Neural cell (in vitro differentiated cells): ENCODE measurements at regions not wholly inside any gene's neighbourhood (a gene's known extent, or its start where the extent isn't known, plus 50 kb on each side); places are given as distances from the start of the nearest gene placed in this dataset.

Source experiments
- H2AFZ ChIP-seq: fragments of 200-600, 300-800 bp; sonication (generic), shearing (Covaris generic); 2 replicates; pipeline ENCODE4 v1.6.0; 2014; ENCODE audit warnings: low read depth, mild to moderate bottlenecking, antibody characterized with exemption, low read length, moderate library complexity
- H3F3A ChIP-seq: fragments of 200-600 bp; shearing (Covaris generic); 2 replicates; pipeline ENCODE4 v1.6.1; 2016; ENCODE audit warnings: mild to moderate bottlenecking, moderate library complexity, mixed read lengths, antibody characterized with exemption, low read length; ENCODE audit not compliant: insufficient read depth, poor library complexity, severe bottlenecking
- H3K27ac ChIP-seq: fragments of 200-600, 300-800 bp; sonication (generic), shearing (Covaris generic); 2 replicates; pipeline ENCODE4 v1.5.1; 2014; ENCODE audit warnings: mild to moderate bottlenecking, low read length, moderate library complexity
- H3K27me3 ChIP-seq: fragments of 300-800, 200-600 bp; sonication (generic), shearing (Covaris generic); 2 replicates; pipeline ENCODE4 v1.6.0; 2014; ENCODE audit warnings: mild to moderate bottlenecking, low read depth, low read length, moderate library complexity; ENCODE audit not compliant: insufficient read depth
- H3K36me3 ChIP-seq: fragments of 300-800, 200-600 bp; sonication (generic), shearing (Covaris generic); 2 replicates; pipeline ENCODE4 v1.5.1; 2014; ENCODE audit warnings: mild to moderate bottlenecking, antibody characterized with exemption, low read length, moderate library complexity; ENCODE audit not compliant: insufficient read depth
- H3K4me2 ChIP-seq: fragments of 300-800, 200-600 bp; sonication (generic), shearing (Covaris generic); 2 replicates; pipeline ENCODE4 v1.6.0; 2014; ENCODE audit warnings: mild to moderate bottlenecking, low read length
- H3K4me3 ChIP-seq: fragments of 300-800, 200-600 bp; sonication (generic), shearing (Covaris generic); 2 replicates; pipeline ENCODE4 v1.5.1; 2014; ENCODE audit warnings: mild to moderate bottlenecking, low read length, moderate library complexity
- H3K79me2 ChIP-seq: fragments of 200-600 bp; shearing (Covaris generic); replicated peaks from 2 replicates; pipeline ENCODE4 v1.6.0; 2014; ENCODE audit warnings: mild to moderate bottlenecking, low read length, moderate library complexity; ENCODE audit not compliant: insufficient read depth
- H3K9ac ChIP-seq: fragments of 300-800, 200-600 bp; sonication (generic), shearing (Covaris generic); 2 replicates; pipeline ENCODE4 v1.6.1; 2016; ENCODE audit warnings: mild to moderate bottlenecking, low read length, mixed read lengths
- H3K9me2 ChIP-seq: fragments of 200-600 bp; shearing (Covaris generic); 2 replicates; pipeline ENCODE4 v1.6.1; 2016; ENCODE audit warnings: mild to moderate bottlenecking, low read length, mixed read lengths; ENCODE audit not compliant: insufficient read depth
- H3K9me3 ChIP-seq: fragments of 200-600, 300-800 bp; sonication (generic), shearing (Covaris generic); 2 replicates; pipeline ENCODE4 v1.6.1; 2016; ENCODE audit warnings: mild to moderate bottlenecking, mixed run types, low read length, moderate library complexity, mixed read lengths
- H4K20me1 ChIP-seq: fragments of 200-600 bp; shearing (Covaris generic); 2 replicates; pipeline ENCODE4 v1.6.1; 2016; ENCODE audit warnings: mild to moderate bottlenecking, mixed run types; ENCODE audit not compliant: insufficient read depth
- EP300 ChIP-seq: fragments of 450-650 bp; conservative IDR thresholded peaks from 2 replicates; pipeline ENCODE4 v1.6.1; 2014; ENCODE audit warnings: antibody characterized with exemption, mild to moderate bottlenecking, moderate library complexity; ENCODE audit not compliant: poor library complexity, severe bottlenecking
- EZH2 ChIP-seq: fragments of 200-600, 300-800 bp; shearing (Covaris generic), sonication (generic); IDR thresholded peaks from 2 replicates; pipeline ENCODE4 v1.6.1; 2014; ENCODE audit warnings: antibody characterized with exemption, low read length, borderline replicate concordance, mild to moderate bottlenecking; ENCODE audit not compliant: insufficient read depth, poor library complexity, severe bottlenecking
- MXI1 ChIP-seq: fragments of 450-650 bp; conservative IDR thresholded peaks from 2 replicates; pipeline ENCODE4 v1.6.1; 2014; ENCODE audit warnings: antibody characterized with exemption, mild to moderate bottlenecking; ENCODE audit not compliant: poor library complexity, severe bottlenecking
- POLR2AphosphoS5 ChIP-seq: IDR thresholded peaks from 2 replicates; pipeline ENCODE4 v1.6.1; 2012
- RAD21 ChIP-seq: fragments of 450-650 bp; conservative IDR thresholded peaks from 2 replicates; pipeline ENCODE4 v1.6.1; 2014; ENCODE audit warnings: antibody characterized with exemption, mild to moderate bottlenecking, moderate library complexity
- SMC3 ChIP-seq: fragments of 450-650 bp; conservative IDR thresholded peaks from 2 replicates; pipeline ENCODE4 v1.6.1; 2014; ENCODE audit warnings: antibody characterized with exemption, mild to moderate bottlenecking, moderate library complexity; ENCODE audit not compliant: poor library complexity
- TAF1 ChIP-seq: IDR thresholded peaks from 2 replicates; pipeline ENCODE4 v1.6.1; 2012; ENCODE audit warnings: low read depth
- TF ChIP-seq, protein P1 (sequence below): fragments of 450-650 bp; IDR thresholded peaks from 2 replicates; pipeline ENCODE4 v1.5.1; 2014; ENCODE audit warnings: antibody characterized with exemption, mild to moderate bottlenecking, moderate library complexity; ENCODE audit not compliant: poor library complexity, severe bottlenecking
- TF ChIP-seq, protein P2 (sequence below): IDR thresholded peaks from 2 replicates; pipeline ENCODE4 v1.6.1; 2012; ENCODE audit warnings: borderline replicate concordance

DNA sequence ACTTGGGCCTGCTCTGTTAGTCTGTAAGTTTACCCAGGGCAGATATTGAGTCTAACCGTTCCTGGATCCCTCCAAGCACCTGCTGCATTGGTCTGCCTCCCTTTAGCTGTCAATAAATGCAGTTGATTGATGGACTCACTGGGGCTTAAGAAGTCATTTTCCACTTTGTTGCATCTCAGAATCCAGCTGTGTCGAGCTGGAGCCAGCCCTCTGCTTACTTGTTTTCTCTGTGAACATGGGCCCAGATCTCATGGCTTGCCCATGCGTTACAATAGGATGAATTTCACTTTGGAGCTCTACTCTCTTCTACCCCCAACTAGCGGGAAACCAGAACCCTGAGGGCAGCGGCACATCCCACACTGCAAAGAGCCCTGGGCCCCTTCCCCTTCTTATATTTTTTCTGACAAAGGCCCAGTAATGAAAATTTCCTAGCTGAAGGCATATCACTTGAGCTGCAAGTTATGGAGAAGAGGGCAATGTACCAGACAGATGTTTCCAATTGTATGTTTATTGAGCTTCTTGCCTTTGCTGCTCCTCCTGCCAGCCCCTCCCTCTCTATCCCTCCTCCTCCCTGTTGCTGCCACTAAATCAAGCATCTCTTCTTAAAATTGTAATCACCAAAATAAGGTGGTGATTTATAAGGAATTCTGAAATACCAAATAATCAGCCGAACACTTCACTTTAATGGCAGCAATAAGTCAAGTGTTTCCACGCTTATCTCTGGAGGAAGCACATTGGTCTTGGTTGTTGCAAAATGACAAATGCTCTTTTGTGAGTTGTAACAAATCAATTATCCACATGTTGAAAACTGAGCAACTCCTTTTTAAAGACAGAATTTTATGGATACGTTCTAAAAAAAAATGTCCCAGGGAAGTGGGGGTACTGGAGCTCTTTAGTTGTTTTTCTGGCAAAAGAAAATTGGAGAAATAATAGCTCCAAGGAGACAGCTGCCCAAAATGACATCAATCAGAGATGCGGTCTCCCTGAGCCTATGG, 212.3 kb upstream of the ZBED5 start:
- Histone ChIP-seq H3F3A (no peaks in the 10 kb centered on the region), H2AFZ (no peak overlapping the region), H3K4me2 (no peak overlapping the region), H3K9me2 (no peaks in the 10 kb centered on the region), H3K79me2 (no peaks in the 10 kb centered on the region), H3K27me3 (no peaks in the 10 kb centered on the region), H3K9me3 (no peaks in the 10 kb centered on the region), H3K9ac (no peak overlapping the region), H3K27ac (peak overlapping the region; percentile 14), H3K36me3 (no peaks in the 10 kb centered on the region), H3K4me3 (no peak overlapping the region), H4K20me1 (no peaks in the 10 kb centered on the region)
- TF ChIP-seq POLR2AphosphoS5 (no peak), TAF1 (no peak), SMC3 (no peak), EP300 (no peak), EZH2 (no peak), MXI1 (no peak), RAD21 (no peak)
- TF ChIP-seq, protein P1, sequence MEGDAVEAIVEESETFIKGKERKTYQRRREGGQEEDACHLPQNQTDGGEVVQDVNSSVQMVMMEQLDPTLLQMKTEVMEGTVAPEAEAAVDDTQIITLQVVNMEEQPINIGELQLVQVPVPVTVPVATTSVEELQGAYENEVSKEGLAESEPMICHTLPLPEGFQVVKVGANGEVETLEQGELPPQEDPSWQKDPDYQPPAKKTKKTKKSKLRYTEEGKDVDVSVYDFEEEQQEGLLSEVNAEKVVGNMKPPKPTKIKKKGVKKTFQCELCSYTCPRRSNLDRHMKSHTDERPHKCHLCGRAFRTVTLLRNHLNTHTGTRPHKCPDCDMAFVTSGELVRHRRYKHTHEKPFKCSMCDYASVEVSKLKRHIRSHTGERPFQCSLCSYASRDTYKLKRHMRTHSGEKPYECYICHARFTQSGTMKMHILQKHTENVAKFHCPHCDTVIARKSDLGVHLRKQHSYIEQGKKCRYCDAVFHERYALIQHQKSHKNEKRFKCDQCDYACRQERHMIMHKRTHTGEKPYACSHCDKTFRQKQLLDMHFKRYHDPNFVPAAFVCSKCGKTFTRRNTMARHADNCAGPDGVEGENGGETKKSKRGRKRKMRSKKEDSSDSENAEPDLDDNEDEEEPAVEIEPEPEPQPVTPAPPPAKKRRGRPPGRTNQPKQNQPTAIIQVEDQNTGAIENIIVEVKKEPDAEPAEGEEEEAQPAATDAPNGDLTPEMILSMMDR = no peak
- TF ChIP-seq, protein P2, sequence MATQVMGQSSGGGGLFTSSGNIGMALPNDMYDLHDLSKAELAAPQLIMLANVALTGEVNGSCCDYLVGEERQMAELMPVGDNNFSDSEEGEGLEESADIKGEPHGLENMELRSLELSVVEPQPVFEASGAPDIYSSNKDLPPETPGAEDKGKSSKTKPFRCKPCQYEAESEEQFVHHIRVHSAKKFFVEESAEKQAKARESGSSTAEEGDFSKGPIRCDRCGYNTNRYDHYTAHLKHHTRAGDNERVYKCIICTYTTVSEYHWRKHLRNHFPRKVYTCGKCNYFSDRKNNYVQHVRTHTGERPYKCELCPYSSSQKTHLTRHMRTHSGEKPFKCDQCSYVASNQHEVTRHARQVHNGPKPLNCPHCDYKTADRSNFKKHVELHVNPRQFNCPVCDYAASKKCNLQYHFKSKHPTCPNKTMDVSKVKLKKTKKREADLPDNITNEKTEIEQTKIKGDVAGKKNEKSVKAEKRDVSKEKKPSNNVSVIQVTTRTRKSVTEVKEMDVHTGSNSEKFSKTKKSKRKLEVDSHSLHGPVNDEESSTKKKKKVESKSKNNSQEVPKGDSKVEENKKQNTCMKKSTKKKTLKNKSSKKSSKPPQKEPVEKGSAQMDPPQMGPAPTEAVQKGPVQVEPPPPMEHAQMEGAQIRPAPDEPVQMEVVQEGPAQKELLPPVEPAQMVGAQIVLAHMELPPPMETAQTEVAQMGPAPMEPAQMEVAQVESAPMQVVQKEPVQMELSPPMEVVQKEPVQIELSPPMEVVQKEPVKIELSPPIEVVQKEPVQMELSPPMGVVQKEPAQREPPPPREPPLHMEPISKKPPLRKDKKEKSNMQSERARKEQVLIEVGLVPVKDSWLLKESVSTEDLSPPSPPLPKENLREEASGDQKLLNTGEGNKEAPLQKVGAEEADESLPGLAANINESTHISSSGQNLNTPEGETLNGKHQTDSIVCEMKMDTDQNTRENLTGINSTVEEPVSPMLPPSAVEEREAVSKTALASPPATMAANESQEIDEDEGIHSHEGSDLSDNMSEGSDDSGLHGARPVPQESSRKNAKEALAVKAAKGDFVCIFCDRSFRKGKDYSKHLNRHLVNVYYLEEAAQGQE = no peak

DNA sequence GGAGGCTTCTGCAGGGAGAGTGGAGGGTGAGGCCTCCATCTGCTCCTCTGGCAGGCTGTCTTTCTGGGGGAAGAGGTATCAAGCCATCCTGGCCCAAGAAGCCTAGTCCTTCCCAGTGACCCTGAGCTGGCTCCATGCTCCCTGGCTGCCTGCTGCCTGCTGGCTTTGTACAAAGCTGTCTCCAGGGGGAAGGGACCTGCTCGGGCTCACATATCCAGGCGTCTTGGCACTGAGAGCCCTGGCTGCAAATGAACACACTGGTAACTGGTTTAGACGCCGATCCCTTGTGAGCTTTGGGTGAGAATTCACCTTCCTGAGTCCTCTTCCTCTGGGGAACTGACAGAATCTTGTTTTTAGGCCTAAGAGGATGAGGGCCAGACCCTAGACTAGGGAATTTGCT, 210.3 kb upstream of the ZBED5 start:
- H3K36me3 ChIP-seq = no peaks in the 10 kb centered on the region
- H3K79me2 ChIP-seq = no peaks in the 10 kb centered on the region
- no peak overlapping the region for H2AFZ ChIP-seq
- H3K4me3 ChIP-seq = no peak overlapping the region
- no peaks in the 10 kb centered on the region for H3K9me2 ChIP-seq
- TF ChIP-seq, protein P1 = no peak
- TF ChIP-seq EP300 = no peak
- no peak for TF ChIP-seq EZH2
- H4K20me1 ChIP-seq = no peaks in the 10 kb centered on the region
- H3K4me2 ChIP-seq = no peak overlapping the region
- H3F3A ChIP-seq = no peaks in the 10 kb centered on the region
- H3K27me3 ChIP-seq = no peaks in the 10 kb centered on the region
- no peak overlapping the region for H3K27ac ChIP-seq
- H3K9ac ChIP-seq = no peak overlapping the region
- no peaks in the 10 kb centered on the region for H3K9me3 ChIP-seq
